Endothelial cell of umbilical vein (primary cell): ENCODE measurements at regions not wholly inside any gene's neighbourhood (a gene's known extent, or its start where the extent isn't known, plus 50 kb on each side); places are given as distances from the start of the nearest gene placed in this dataset.

ENCODE experiments used
- BruUV-seq: library from RNA; stranded (reverse); fragments of 400-500 nt; replicated peaks from 2 replicates; lab custom pipeline; 2021; lab: Mats Ljungman, UMichigan
- CTCF ChIA-PET: fragments of 300-600, 350-600 bp; sonication (Branson Sonifier 250); formaldehyde crosslinking; loops from one replicate; lab custom pipeline; 2021; ENCODE audit warnings: antibody characterized with exemption, inconsistent platforms; lab: Charles Lee
- POLR2A ChIA-PET: fragments of 300-600, 350-600 bp; sonication (Branson Sonifier 250); formaldehyde crosslinking; loops from one replicate; lab custom pipeline; 2021; ENCODE audit warnings: antibody characterized with exemption, inconsistent platforms; lab: Charles Lee
- DNase-seq: peaks from one replicate; pipeline ENCODE4 v3.0.0-alpha.2; 2011; ENCODE audit warnings: low read depth, low spot score
- FAIRE-seq: peaks from 2 replicates; lab custom pipeline; 2011; peaks lifted over from hg19 to GRCh38; lab: Jason Lieb, UNC
- H2AFZ ChIP-seq: 2 replicates; pipeline ENCODE4 v1.6.0; 2012; ENCODE audit warnings: low read depth, low read length, control low read depth, inconsistent platforms
- H3K27ac ChIP-seq: 2 replicates; pipeline ENCODE4 v1.5.1; 2011; ENCODE audit warnings: low read depth, mild to moderate bottlenecking, control low read depth, low read length, moderate library complexity; ENCODE audit not compliant: insufficient read depth
- H3K27me3 ChIP-seq, 2 experiments: 2 replicates each; pipeline versions ENCODE4 v1.6.0 to v1.6.1; 2011; ENCODE audit warnings: low read length in 2 of 2, mixed read lengths in 1 of 2; ENCODE audit not compliant: control insufficient read depth in 2 of 2, insufficient read depth in 2 of 2
- H3K36me3 ChIP-seq, 2 experiments: 2 replicates in 1 of 2; 3 replicates in 1 of 2; pipeline ENCODE4 v1.5.1; 2011; ENCODE audit warnings: low read length in 2 of 2, mild to moderate bottlenecking in 1 of 2, moderate library complexity in 1 of 2; ENCODE audit not compliant: control insufficient read depth in 2 of 2, insufficient read depth in 2 of 2; ENCODE audit errors: extremely low read depth in 1 of 2
- H3K4me1 ChIP-seq: 3 replicates; pipeline ENCODE4 v1.5.1; 2011; ENCODE audit warnings: mild to moderate bottlenecking, low read length; ENCODE audit not compliant: control insufficient read depth, insufficient read depth; ENCODE audit errors: extremely low read depth
- H3K4me2 ChIP-seq: 2 replicates; pipeline ENCODE4 v1.6.1; 2011; ENCODE audit warnings: low read length, control low read depth, mixed read lengths; ENCODE audit not compliant: insufficient read depth
- H3K4me3 ChIP-seq, 3 experiments: fragments of 200-600 bp in 1 of 3; sonication (generic), shearing (Covaris generic) in 1 of 3; replicated peaks in 1 of 3; 2 replicates each; pipeline ENCODE4 v1.5.1; 2011 to 2016; ENCODE audit warnings: control low read depth in 3 of 3, low read length in 3 of 3, mild to moderate bottlenecking in 2 of 3, inconsistent platforms in 1 of 3, low read depth in 1 of 3, moderate library complexity in 1 of 3; ENCODE audit not compliant: insufficient read depth in 1 of 3
- H3K79me2 ChIP-seq: 2 replicates; pipeline ENCODE4 v1.6.0; 2012; ENCODE audit warnings: low read length, inconsistent platforms; ENCODE audit not compliant: control insufficient read depth, insufficient read depth
- H3K9ac ChIP-seq: replicated peaks from 2 replicates; pipeline ENCODE3; 2011; ENCODE audit warnings: low read length, control low read depth; ENCODE audit not compliant: insufficient read depth; ENCODE audit errors: extremely low read depth
- H3K9me1 ChIP-seq: replicated peaks from 3 replicates; pipeline ENCODE4 v1.6.0; 2011; ENCODE audit warnings: mild to moderate bottlenecking, low read length; ENCODE audit not compliant: control insufficient read depth, insufficient read depth; ENCODE audit errors: extremely low read depth
- H3K9me3 ChIP-seq: replicated peaks from 2 replicates; pipeline ENCODE4 v1.5.1; 2012; ENCODE audit warnings: low read length, inconsistent platforms; ENCODE audit not compliant: control insufficient read depth, insufficient read depth
- H4K20me1 ChIP-seq: replicated peaks from 2 replicates; pipeline ENCODE3; 2011; ENCODE audit warnings: mild to moderate bottlenecking, low read length; ENCODE audit not compliant: control insufficient read depth, insufficient read depth; ENCODE audit errors: extremely low read depth
- EZH2 ChIP-seq: IDR thresholded peaks from 2 replicates; pipeline ENCODE4 v1.6.1; 2012; ENCODE audit warnings: borderline replicate concordance, low read depth, mild to moderate bottlenecking, moderate library complexity, low read length, inconsistent platforms; ENCODE audit not compliant: severe bottlenecking
- FOS ChIP-seq: IDR thresholded peaks from 2 replicates; pipeline ENCODE4 v1.6.1; 2011; ENCODE audit warnings: mild to moderate bottlenecking, low read length, moderate library complexity, borderline replicate concordance; ENCODE audit not compliant: insufficient read depth
- GATA2 ChIP-seq: IDR thresholded peaks from 2 replicates; pipeline ENCODE4 v1.7.0; 2011; ENCODE audit warnings: low read depth, mild to moderate bottlenecking, moderate library complexity, mixed read lengths, low read length; ENCODE audit not compliant: insufficient read length, insufficient read depth
- JUN ChIP-seq: IDR thresholded peaks from 2 replicates; pipeline ENCODE4 v1.6.1; 2011; ENCODE audit warnings: borderline replicate concordance, low read depth; ENCODE audit not compliant: insufficient read length, insufficient read depth
- MYC ChIP-seq: IDR thresholded peaks from one replicate; pipeline ENCODE4 v1.6.1; 2011; ENCODE audit warnings: mild to moderate bottlenecking, low read depth, low read length
- POLR2A ChIP-seq: IDR thresholded peaks from 2 replicates; pipeline ENCODE4 v1.6.1; 2012; ENCODE audit warnings: low read depth, mild to moderate bottlenecking, control low read depth, low read length
- POLR2AphosphoS5 ChIP-seq: IDR thresholded peaks from 2 replicates; pipeline ENCODE4 v1.6.1; 2012; ENCODE audit warnings: low read depth, mild to moderate bottlenecking, control low read depth, low read length, moderate library complexity; ENCODE audit not compliant: insufficient read depth
- dilution Hi-C: fragments of 300-500 bp; cut with MboI; formaldehyde crosslinking; loops from one replicate; pipeline ENCODE4 v1.15.0; 2019; ENCODE audit warnings: low sequenced_read_pairs; ENCODE audit not compliant: extremely low pct_ligation_motif_present
- intact Hi-C: fragments of 100-400 bp; cut with micrococcal nuclease; formaldehyde crosslinking; loops from one replicate; pipeline ENCODE4 v1.10.0; 2022
- TF ChIP-seq, protein P1 (sequence below): IDR thresholded peaks from 2 replicates; pipeline ENCODE4 v1.6.1; 2011; ENCODE audit not compliant: insufficient read depth, insufficient read length
- TF ChIP-seq, protein P2 (sequence below), 2 donors: IDR thresholded peaks; 1 replicate in 1 of 2; 2 replicates in 1 of 2; pipeline ENCODE4 v1.5.1; 2011; ENCODE audit warnings: low read length in 2 of 2, mild to moderate bottlenecking in 2 of 2, moderate library complexity in 2 of 2, control low read depth in 1 of 2, inconsistent platforms in 1 of 2, low read depth in 1 of 2; ENCODE audit not compliant: insufficient read depth in 1 of 2; ENCODE audit errors: extremely low read depth in 1 of 2

DNA sequence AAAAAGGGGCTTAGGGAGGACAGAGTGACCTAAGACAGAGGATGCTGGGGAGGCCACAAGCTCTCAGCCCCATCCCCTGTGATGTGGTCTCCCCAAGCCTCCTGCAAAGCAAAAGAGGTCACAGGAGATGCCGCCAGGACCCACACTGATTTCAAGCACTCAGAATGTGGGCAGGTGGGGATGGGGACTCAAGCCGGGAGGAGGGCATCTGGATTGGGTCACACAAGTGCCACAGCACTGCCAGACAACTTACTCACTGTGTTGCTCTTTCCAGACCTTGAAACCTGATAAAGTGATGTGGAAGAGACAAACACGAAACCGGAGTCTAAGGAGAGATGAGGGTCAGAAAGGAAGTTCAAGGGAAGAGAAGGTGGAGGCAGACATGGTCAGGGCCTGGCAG lies 95.7 kb downstream of the TTC32 start:
- FAIRE-seq (no peak), DNase-seq (no peak)
- H3K4me3 ChIP-seq, result no peak overlapping the region
- H2AFZ ChIP-seq, result no peak overlapping the region
- H3K79me2 ChIP-seq, result no peaks in the 10 kb centered on the region
- ChIA-PET CTCF (interaction anchor here (0.7 to 0.9 kb wide), 2 partner anchors 35 to 57 kb away, joined by 3 read pairs; no protein-coding TSS in a partner anchor), POLR2A (interaction anchor here (0.6 kb wide), 1 partner anchor 11 kb away, joined by 3 read pairs; no protein-coding TSS in a partner anchor)
- intact Hi-C loops (no loop called here), dilution Hi-C loops (no loop called here)
- no peaks in the 10 kb centered on the region for H3K27me3 ChIP-seq
- H3K36me3 ChIP-seq, result no peaks in the 10 kb centered on the region
- no peak overlapping the region for H3K4me2 ChIP-seq
- no peaks in the 10 kb centered on the region for H4K20me1 ChIP-seq
- H3K9ac ChIP-seq, result no peak overlapping the region
- no peak overlapping the region for H3K27ac ChIP-seq
- H3K9me3 ChIP-seq, result no peaks in the 10 kb centered on the region
- peaks cover 11% of the 10 kb centered on the region for H3K4me1 ChIP-seq
- H3K9me1 ChIP-seq, result no peaks in the 10 kb centered on the region
- TF ChIP-seq FOS (no peak), MYC (no peak), EZH2 (no peak), JUN (no peak), POLR2AphosphoS5 (no peak), POLR2A (no peak), GATA2 (no peak)
- TF ChIP-seq, protein P1, sequence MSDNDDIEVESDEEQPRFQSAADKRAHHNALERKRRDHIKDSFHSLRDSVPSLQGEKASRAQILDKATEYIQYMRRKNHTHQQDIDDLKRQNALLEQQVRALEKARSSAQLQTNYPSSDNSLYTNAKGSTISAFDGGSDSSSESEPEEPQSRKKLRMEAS, result no peak
- TF ChIP-seq, protein P2, sequence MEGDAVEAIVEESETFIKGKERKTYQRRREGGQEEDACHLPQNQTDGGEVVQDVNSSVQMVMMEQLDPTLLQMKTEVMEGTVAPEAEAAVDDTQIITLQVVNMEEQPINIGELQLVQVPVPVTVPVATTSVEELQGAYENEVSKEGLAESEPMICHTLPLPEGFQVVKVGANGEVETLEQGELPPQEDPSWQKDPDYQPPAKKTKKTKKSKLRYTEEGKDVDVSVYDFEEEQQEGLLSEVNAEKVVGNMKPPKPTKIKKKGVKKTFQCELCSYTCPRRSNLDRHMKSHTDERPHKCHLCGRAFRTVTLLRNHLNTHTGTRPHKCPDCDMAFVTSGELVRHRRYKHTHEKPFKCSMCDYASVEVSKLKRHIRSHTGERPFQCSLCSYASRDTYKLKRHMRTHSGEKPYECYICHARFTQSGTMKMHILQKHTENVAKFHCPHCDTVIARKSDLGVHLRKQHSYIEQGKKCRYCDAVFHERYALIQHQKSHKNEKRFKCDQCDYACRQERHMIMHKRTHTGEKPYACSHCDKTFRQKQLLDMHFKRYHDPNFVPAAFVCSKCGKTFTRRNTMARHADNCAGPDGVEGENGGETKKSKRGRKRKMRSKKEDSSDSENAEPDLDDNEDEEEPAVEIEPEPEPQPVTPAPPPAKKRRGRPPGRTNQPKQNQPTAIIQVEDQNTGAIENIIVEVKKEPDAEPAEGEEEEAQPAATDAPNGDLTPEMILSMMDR (IDR thresholded peaks at IDR 0.05; ENCODE audit: extremely low read depth in 1 of 2, insufficient read depth in 1 of 2, low read depth in 1 of 2, low read length in 2 of 2), result no peak
- BruUV-seq, result no TSS peak
